PC-9 (cell line): ENCODE measurements at regions not wholly inside any gene's neighbourhood (a gene's known extent, or its start where the extent isn't known, plus 50 kb on each side); places are given as distances from the start of the nearest gene placed in this dataset.

Experiments used
- BruUV-seq: library from RNA; stranded (reverse); fragments of 400-500 nt; replicated peaks from 2 replicates; lab custom pipeline; 2021; lab: Mats Ljungman, UMichigan
- CTCF ChIA-PET: fragments of 300-600 bp; sonication (Branson Sonifier 250); formaldehyde crosslinking; loops from one replicate; lab custom pipeline; 2022; ENCODE audit warnings: antibody characterized with exemption; lab: Charles Lee
- POLR2A ChIA-PET: fragments of 300-600 bp; sonication (Branson Sonifier 250); formaldehyde crosslinking; loops from one replicate; lab custom pipeline; 2022; ENCODE audit warnings: antibody characterized with exemption; ENCODE audit not compliant: unreplicated experiment; lab: Charles Lee
- DNase-seq, 2 experiments: peaks; one replicate each; pipeline versions ENCODE4 v3.0.0 to v3.0.0-alpha.2; 2015 to 2022; ENCODE audit warnings: mixed read lengths in 1 of 2
- H2AFZ ChIP-seq: fragments of 200-600 bp; sonication (generic); 2 replicates; pipeline ENCODE4 v1.8.1; 2017; ENCODE audit warnings: antibody characterized with exemption
- H3F3A ChIP-seq: fragments of 200-600 bp; sonication (generic); 2 replicates; pipeline ENCODE4 v1.8.1; 2017; ENCODE audit warnings: antibody characterized with exemption, mild to moderate bottlenecking, low read depth; ENCODE audit not compliant: insufficient read depth
- H3K27ac ChIP-seq: fragments of 200-600 bp; sonication (generic); 2 replicates; pipeline ENCODE4 v1.6.1; 2016; ENCODE audit warnings: mixed run types
- H3K27me3 ChIP-seq: fragments of 200-600 bp; sonication (generic); 2 replicates; pipeline ENCODE4 v1.6.1; 2016; ENCODE audit warnings: low read depth, mixed run types; ENCODE audit not compliant: insufficient read depth
- H3K36me3 ChIP-seq: fragments of 200-600 bp; sonication (generic); 2 replicates; pipeline ENCODE4 v1.6.1; 2016; ENCODE audit warnings: low read depth, mixed run types
- H3K4me1 ChIP-seq: fragments of 200-600 bp; sonication (generic); replicated peaks from 2 replicates; pipeline ENCODE4 v1.6.1; 2016; ENCODE audit warnings: mixed run types; ENCODE audit not compliant: insufficient read depth
- H3K4me2 ChIP-seq: fragments of 200-600 bp; sonication (generic); 2 replicates; pipeline ENCODE4 v1.6.1; 2017; ENCODE audit warnings: mixed run types
- H3K4me3 ChIP-seq: fragments of 200-600 bp; sonication (generic); 2 replicates; pipeline ENCODE4 v1.6.1; 2016; ENCODE audit warnings: mixed run types
- H3K79me2 ChIP-seq: fragments of 200-600 bp; sonication (generic); 2 replicates; pipeline ENCODE4 v1.6.1; 2017; ENCODE audit warnings: low read depth, mixed run types
- H3K9me2 ChIP-seq: fragments of 200-600 bp; sonication (generic); 2 replicates; pipeline ENCODE4 v1.8.1; 2017; ENCODE audit warnings: mild to moderate bottlenecking; ENCODE audit not compliant: insufficient read depth
- H3K9me3 ChIP-seq: fragments of 200-600 bp; sonication (generic); 2 replicates; pipeline ENCODE4 v1.8.1; 2016; ENCODE audit warnings: low read depth; ENCODE audit not compliant: insufficient read depth
- H4K20me1 ChIP-seq: fragments of 200-600 bp; sonication (generic); 2 replicates; pipeline ENCODE4 v1.8.1; 2017; ENCODE audit not compliant: insufficient read depth
- CTCF ChIP-seq: fragments of 200-600 bp; sonication (generic); conservative IDR thresholded peaks from 2 replicates; pipeline ENCODE4 v1.6.1; 2017; ENCODE audit warnings: mixed run types, antibody characterized with exemption, mild to moderate bottlenecking, moderate library complexity
- EZH2 ChIP-seq: fragments of 200-600 bp; sonication (generic); IDR thresholded peaks from 2 replicates; pipeline ENCODE4 v1.8.0; 2017; ENCODE audit warnings: antibody characterized with exemption, low read depth
- intact Hi-C: fragments of 100-400 bp; cut with micrococcal nuclease; formaldehyde crosslinking; loops from one replicate; pipeline ENCODE4 v1.10.0; 2022; ENCODE audit not compliant: unreplicated experiment

- intact Hi-C loops, result loop anchor here (2.0 to 5.0 kb wide), 4 partner anchors 49 to 467 kb away; no protein-coding TSS in a partner anchor
Observed at GRCh38 chr2:226185616-226186211, 613.9 kb downstream of the IRS1 start.

GRCh38 chr2:226184940-226185615 lies 614.5 kb downstream of the IRS1 start:
- BruUV-seq, result TSS peak; percentile 90
- peaks cover 15% of the 10 kb centered on the region; the same call in 1 of the 2 replicates for H3K9me3 ChIP-seq
- peak overlapping the region; percentile 66; the same call in 1 of the 2 replicates for H2AFZ ChIP-seq
- H3K4me2 ChIP-seq, result peak overlapping the region; percentile 35
- H3K36me3 ChIP-seq, result no peaks in the 10 kb centered on the region
- H3K9me2 ChIP-seq, result no peaks in the 10 kb centered on the region
- CTCF ChIA-PET, result interaction anchor here (0.6 kb wide), 2 partner anchors 468 to 1300 kb away, joined by 4 read pairs; no protein-coding TSS in a partner anchor
- DNase-seq, result peak in 1 of 2 experiments; percentile 10
- no peaks in the 10 kb centered on the region for H3K27me3 ChIP-seq
- no peaks in the 10 kb centered on the region for H3K79me2 ChIP-seq
- TF ChIP-seq CTCF, result no peak
- no peak for TF ChIP-seq EZH2
- 0 out of 2 replicates have a peak, but pooled peaks cover 5% of the 10 kb centered on the region for H3F3A ChIP-seq
- no peak overlapping the region for H3K4me3 ChIP-seq
- intact Hi-C loops, result loop anchor here (2.0 to 5.0 kb wide), 4 partner anchors 48 to 467 kb away; no protein-coding TSS in a partner anchor
- H3K27ac ChIP-seq, result peak overlapping the region; percentile 77
- H3K4me1 ChIP-seq, result peaks cover 19% of the 10 kb centered on the region
- POLR2A ChIA-PET, result interaction anchor here (0.6 kb wide), 1 partner anchor 34 kb away, joined by 5 read pairs; no protein-coding TSS in a partner anchor
- H4K20me1 ChIP-seq, result no peaks in the 10 kb centered on the region

More at GRCh38 chr2:226185616-226186211, 613.9 kb downstream of the IRS1 start:
- Histone ChIP-seq H3K4me2 (peak overlapping the region; percentile 35), H2AFZ (peak overlapping the region; percentile 66), H3K27me3 (no peaks in the 10 kb centered on the region), H3K4me3 (no peak overlapping the region), H3K9me3 (peaks cover 14% of the 10 kb centered on the region; the same call in 1 of the 2 replicates), H3F3A (0 out of 2 replicates have a peak, but pooled peaks cover 5% of the 10 kb centered on the region), H3K36me3 (no peaks in the 10 kb centered on the region), H4K20me1 (no peaks in the 10 kb centered on the region), H3K4me1 (peaks cover 19% of the 10 kb centered on the region), H3K79me2 (no peaks in the 10 kb centered on the region), H3K27ac (peak overlapping the region; percentile 77), H3K9me2 (no peaks in the 10 kb centered on the region)
- TF ChIP-seq CTCF, result no peak
- no peak for TF ChIP-seq EZH2
- no TSS peak for BruUV-seq
- CTCF ChIA-PET, result no interaction called here
- DNase-seq, result peak; percentile 26 to 70
- POLR2A ChIA-PET, result interaction anchor here (0.6 kb wide), 2 partner anchors 35 to 488 kb away, joined by 3 to 5 read pairs; no protein-coding TSS in a partner anchor

- peaks cover 19% of the 10 kb centered on the region for H3K4me1 ChIP-seq
- H3K79me2 ChIP-seq, result no peaks in the 10 kb centered on the region
- peaks cover 17% of the 10 kb centered on the region; the same call in 1 of the 2 replicates for H3K9me3 ChIP-seq
- no peak for DNase-seq
- POLR2A ChIA-PET, result interaction anchor here (0.6 kb wide), 1 partner anchor 615 kb away, joined by 3 read pairs; no protein-coding TSS in a partner anchor
- no peaks in the 10 kb centered on the region for H4K20me1 ChIP-seq
- 0 out of 2 replicates have a peak, but pooled peaks cover 5% of the 10 kb centered on the region for H3F3A ChIP-seq
- no peak overlapping the region for H3K4me2 ChIP-seq
- no peak for TF ChIP-seq CTCF
- CTCF ChIA-PET, result interaction anchor here (0.6 kb wide), 2 partner anchors 468 to 1300 kb away, joined by 4 read pairs; no protein-coding TSS in a partner anchor
- no TSS peak for BruUV-seq
- H2AFZ ChIP-seq, result no peak overlapping the region
- H3K27me3 ChIP-seq, result no peaks in the 10 kb centered on the region
- 0 out of 2 replicates have a peak overlapping the region, but pooled peaks have one; percentile 77 for H3K27ac ChIP-seq
- no peak overlapping the region for H3K4me3 ChIP-seq
- H3K36me3 ChIP-seq, result no peaks in the 10 kb centered on the region
- intact Hi-C loops, result loop anchor here (2.0 kb wide), 1 partner anchor 48 kb away; no protein-coding TSS in a partner anchor
- no peaks in the 10 kb centered on the region for H3K9me2 ChIP-seq
Observed at GRCh38 chr2:226184540-226184939, 615.1 kb downstream of the IRS1 start.
